ENCODE measurements at regions not wholly inside any gene's neighbourhood (a gene's known extent, or its start where the extent isn't known, plus 50 kb on each side); places are given as distances from the start of the nearest gene placed in this dataset.

GRCh38 chr6:126526996-126527606 is 187.2 kb downstream of the CENPW start:
- TF ChIP-seq CTCF (IDR thresholded peaks at IDR 0.05) (no peak), POLR2A (IDR thresholded peaks at IDR 0.05) (no peak)
